GM19238 (cell line): ENCODE measurements at regions not wholly inside any gene's neighbourhood (a gene's known extent, or its start where the extent isn't known, plus 50 kb on each side); places are given as distances from the start of the nearest gene placed in this dataset.
"Not testable (repeated sequence)": the region's sequence is repeated elsewhere in the genome, so short reads cannot be mapped to it uniquely, and the experiment has no call there.

Experiments
- DNase-seq: peaks from one replicate; pipeline ENCODE4 v3.0.0; 2011; ENCODE audit warnings: low spot score; ENCODE audit not compliant: insufficient read length

DNA sequence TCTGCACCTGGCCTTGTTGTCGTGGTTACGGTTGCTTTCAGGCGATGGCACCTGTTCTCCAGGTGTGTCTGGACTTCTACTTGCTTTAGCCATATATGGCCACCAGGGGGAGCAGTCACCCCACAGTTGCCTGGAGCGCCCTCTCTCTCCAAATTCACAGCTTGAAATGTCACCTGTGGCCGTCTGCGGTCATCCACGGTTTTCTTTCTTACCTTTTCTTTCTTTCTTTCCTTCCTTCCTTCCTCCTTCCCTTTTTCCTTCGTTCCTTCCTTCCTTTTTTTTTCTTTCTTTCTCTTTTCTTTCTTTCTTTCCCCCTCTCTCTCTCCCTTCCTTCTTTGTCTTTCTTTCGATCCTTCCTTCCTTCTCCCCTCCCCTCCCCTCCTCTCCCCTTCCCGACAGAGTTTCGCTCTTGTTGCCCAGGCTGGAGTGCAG is 150.5 kb upstream of the VKORC1L1 start:
- DNase-seq, result peak; percentile 32

DNA sequence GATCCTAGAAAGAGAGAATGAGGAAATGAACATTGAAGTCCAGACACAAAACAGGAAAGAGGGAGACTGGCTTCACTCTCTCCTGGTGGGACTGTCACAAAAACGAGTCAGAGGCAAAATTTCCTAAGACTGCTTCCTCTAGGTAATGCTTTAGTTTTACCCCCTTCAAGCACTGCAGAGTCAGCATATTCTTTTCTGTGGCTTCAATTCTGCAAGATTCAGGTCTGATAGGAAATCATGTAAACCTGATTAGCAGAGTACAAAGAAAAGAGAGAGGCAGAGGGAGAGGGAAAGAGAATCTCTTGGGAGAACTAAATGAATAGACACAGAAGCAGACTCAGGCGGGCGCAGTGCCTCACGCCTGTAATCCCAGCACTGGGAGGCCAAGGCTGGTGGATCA is 145.7 kb upstream of the VKORC1L1 start:
- not testable (repeated sequence) for DNase-seq

DNA sequence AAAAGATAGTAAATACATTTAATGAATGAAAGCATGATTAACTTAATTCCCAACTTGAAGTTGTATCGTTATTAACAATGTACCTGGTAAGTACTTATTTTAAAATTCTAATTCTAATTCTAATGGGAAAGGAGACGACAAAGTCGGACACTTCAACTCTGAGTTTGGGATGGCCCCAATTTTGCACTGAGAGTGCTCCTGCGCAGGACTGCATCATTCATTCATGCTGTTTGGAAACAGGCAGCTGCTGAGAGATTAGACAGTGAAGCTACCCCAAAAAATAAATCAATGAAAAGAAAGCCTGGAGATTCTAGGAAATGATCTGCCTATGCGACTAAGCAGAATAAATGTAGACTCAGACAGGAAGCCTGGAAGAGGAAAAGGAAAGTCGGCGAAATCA is 141.7 kb upstream of the VKORC1L1 start:
- DNase-seq, result no peak

DNA sequence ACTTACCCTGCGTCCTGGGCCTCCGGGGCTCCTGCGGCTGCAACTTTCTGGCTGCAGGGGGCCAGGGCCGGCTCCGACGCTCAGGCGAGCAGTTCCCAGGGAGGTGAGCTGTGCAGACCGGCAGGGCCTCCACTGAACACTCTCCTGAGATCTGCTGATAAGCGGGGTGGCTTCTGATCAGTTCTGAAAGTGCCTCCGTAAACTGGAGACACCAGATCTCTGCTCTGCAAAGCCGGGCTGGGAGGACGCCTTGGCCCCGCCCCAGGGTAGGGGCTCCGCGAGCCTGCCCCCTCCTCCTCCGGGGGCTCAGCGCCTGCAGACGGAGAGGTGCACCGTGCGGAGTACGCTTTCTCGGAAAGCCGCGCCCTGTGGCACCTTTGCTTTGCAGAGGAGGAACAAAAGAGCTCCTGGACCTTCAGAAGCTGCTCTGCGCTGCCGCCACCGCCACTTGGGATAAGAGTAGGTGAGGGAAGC is 141.3 kb upstream of the VKORC1L1 start:
- no peak for DNase-seq

DNA sequence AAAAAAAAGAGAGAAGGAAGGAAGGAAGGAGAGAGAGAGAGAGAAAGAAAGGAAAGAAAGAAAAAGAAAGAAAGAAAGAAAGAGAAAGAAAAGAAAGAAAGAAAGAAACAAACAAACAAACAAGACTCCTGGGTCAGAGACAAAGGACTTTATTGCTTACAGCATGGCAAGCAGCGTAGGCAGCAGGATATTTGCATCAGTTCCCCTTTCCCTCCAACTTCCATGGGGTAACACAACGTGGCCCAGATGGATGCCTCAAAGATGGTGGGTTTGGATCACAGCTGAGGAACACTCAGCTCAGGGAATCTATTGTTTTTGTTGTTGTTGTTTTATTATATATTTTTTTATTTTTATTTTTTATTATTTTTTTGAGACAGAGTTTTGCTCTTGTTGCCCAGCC is 128.5 kb upstream of the VKORC1L1 start:
- DNase-seq, result no peak

DNA sequence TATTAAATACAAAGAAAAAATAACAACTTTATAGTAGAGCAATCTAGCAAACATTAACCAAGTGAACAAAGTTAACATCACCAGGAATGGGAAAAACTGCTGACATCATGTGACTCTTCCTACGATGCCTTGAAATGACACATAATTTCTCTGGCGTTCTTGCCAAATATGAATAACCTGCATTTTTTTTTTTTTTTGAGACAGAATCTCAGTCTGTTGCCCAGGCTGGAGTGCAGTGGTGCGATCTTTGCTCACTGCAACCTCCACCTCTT is 126.5 kb upstream of the VKORC1L1 start:
- no peak for DNase-seq

DNA sequence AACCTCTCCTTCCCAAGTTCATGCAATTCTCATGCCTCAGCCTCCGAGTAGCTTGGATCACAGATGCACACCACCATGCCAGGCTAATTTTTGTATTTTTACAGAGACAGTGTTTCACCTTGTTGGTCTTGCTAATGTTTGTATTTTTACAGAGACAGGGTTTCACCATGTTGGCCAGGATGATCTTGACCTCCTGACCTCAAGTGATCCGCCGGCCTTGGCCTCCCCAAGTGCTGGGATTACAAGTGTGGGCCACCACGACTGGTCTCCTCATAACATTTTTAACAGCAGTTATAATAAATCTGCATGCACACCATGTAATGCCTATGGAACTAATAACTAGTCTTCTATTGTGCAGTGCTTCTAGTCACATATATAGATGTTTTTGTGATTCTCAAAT is 123.8 kb upstream of the VKORC1L1 start:
- DNase-seq, result no peak

DNA sequence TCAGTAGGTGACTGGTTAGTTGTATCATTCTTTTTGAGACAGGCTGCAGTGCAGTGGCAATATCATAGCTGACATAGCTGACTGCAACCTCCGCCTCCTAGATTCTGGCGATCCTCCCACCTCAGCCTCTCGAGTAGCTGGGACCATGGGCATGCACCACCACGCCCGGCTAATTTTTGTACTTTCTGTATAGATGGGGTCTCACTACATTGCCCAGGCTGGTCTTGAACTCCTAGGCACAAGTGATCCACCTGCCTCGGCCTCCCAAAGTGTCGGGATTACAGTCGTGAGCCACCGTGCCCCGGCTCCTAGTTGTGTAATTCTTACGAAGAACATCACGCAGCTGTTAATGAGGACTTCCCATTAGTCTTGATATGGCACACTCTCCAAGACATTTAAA is 123.4 kb upstream of the VKORC1L1 start:
- no peak for DNase-seq

DNA sequence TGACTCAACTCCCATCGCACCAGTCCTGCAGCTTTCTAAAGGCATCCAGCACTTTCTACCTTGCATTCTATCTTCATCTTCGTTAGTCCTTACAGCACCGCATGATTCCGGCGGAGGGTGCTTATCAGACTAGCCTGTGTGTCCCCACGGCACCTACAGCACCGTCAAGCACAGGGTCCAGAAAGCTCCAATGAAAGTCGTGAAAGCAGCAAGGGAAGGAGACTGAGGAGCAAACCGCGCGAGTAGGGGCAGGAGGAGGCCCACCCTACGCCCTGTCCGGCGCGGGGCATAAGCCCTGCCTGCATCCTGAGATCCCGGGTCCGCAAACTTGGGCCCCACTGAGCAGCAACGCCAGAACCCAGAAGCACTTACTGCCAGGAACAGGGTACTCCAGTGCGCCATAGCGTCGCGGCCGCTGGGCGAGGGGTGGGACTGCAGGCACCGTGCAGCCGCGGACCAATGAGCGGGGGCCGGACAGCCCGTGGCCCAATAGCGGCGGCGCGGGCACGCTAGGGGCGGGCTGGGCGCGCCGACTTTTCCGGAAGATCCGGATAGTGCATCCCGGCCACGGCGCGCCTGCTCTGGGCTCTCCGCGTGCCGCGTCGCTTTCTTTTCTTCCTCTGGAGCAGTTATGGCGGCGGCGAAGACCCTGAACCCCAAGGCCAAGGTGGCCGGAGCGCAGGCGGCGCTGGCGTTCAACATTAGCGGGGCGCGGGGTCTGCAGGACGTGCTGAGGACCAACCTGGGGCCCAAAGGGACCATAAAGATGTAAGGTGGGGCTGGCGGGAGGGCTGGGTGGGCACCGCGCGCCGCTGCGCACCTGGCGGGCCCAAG is 122.1 kb upstream of the VKORC1L1 start:
- peak; percentile 93 for DNase-seq

DNA sequence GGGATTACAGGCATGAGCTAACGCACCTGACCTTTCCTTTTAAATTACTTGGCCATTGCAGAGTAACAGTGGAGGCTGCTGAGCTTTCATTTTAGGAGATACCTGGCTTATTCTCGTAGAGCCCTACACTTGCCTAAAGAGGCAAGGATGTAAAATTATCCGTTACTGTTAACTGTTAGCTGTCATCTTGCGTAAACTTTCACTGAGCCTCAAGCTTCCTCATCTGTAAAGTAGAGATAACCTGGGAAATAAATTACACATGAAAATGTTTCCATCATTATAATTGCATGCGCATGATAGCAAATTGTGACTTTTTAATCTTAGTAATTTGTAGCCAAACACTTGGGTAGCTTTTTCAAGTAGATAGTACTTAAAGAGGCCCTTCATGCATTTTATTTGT is 118.8 kb upstream of the VKORC1L1 start:
- DNase-seq, result not testable (repeated sequence)

DNA sequence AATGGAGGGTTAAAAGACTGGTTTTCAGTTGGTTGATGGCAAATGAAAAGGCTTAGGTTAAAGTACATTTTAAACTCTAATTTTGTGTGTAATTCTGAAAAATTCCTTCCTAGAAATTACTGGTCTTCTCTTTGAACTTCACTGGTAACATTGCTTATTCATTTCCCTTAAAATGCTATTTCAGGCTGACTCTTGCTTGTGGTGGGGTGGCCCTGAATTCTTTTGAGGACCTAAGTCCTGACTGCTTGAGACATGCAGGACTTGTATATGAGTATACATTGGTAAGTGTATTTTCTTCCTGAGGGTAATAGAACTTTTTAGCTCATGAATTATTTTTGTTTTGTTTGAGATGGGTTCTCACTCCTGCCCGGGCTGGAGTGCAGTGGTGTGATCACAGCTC is 113.9 kb upstream of the VKORC1L1 start:
- not testable (repeated sequence) for DNase-seq

DNA sequence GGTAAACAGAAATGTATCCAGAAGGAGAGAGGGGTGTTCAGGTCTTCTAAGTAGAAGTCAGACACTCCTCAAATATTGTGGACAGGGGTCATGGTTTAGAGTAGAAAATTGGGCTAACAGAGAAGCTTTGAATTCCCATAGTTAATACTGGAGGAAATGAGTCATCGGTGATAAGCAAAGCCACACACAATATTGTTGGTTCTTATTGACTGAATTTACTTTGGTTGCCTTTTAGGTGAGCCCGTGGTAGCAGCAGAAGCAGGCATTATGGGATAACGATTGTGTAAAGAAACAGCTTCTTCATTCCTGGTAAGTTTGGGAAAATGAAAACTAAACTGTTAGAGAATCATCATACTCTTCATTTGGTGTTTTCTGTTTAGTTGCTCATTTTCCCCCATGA is 110.2 kb upstream of the VKORC1L1 start:
- not testable (repeated sequence) for DNase-seq

DNA sequence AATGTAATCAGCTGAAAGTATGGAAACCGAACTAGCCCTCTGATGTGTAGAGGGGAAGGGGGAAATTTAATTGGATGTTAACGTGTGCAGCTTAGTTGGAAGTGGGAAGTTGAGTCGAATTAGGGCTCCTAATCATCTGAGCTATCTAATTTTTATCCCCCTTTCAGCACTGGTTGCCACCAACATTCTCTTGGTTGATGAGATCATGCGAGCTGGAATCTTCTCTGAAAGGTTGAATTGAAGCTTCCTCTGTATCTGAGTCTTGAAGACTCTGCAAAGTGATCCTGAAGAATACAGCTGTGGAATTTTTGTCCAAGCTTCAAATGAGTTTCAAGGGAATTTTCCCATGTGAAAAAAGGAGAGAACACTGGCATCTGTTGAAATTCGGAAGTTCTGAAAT is 109.8 kb upstream of the VKORC1L1 start:
- not testable (repeated sequence) for DNase-seq

DNA sequence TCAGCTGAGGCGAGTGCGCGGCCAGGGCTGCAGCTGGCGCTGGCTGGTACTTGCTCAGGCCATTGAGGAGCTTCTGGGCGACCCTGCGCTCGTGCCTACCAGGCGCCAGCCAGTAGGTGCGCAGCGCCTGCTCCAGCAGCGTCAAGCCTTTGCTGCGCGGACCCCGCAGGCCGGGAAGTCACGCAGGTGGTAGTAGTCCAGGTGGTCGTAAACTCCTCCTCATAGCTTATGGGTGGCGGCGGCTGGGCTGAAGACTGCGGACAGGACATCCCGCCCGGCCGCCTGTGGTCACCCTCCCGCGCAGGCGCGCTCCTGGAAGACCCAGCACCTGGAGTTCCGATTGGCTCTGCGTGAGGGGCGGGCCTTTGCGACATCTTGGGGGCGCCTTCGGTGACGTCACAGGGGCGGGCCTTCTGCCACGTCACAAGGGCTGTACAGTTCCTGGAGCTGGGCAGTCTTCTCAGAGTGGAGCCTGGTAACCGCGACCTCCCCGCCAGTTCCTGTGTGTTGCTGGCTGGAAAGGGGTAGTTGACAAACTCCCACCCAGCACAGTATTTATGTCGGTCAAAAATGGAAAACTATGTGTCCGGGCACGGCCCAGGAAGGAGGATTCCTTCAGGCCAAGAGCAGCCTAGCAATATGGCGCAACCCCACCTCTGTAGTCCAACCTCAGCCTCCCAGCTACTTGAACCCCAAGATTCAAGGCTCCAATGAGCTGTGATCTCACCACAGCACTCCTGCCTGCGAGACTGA is 102.2 kb upstream of the VKORC1L1 start:
- DNase-seq, result peak; percentile 77

DNA sequence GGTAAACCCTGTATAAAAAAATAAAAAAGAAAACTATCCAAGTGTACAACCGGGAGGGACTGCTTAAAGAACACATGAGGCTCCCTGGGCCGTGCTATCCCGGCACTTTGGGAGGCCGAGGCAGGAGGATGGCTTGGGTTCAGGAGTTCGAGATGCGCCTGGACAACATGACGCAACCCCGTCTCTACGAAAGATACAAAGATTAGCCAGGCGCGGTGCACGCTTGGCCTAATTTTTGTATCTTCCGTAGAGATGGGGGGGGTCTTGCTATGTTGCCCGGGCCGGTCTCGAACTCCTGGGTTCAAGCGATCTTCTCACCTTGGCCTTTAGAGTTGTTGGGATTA is 101.7 kb upstream of the VKORC1L1 start:
- DNase-seq, result not testable (repeated sequence)

DNA sequence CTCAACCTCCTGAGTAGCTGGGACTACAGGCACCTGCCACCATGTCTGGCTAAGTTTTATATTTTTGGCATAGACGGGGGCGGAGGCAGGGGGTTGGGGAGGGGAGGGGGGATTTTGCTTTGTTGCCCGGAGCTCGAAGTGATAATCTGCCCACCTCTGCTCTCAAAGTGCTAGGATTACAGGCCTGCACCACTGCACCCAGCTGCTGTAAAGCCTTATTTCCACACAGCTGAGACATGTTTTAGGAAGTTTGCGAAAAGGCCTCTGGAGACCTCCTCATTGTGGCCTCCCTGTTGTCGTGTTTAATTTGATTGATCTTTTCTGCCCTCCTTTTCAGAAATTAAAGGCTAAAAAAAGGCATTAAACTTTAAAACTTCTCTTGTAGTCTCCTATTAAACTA is 96.2 kb upstream of the VKORC1L1 start:
- not testable (repeated sequence) for DNase-seq

DNA sequence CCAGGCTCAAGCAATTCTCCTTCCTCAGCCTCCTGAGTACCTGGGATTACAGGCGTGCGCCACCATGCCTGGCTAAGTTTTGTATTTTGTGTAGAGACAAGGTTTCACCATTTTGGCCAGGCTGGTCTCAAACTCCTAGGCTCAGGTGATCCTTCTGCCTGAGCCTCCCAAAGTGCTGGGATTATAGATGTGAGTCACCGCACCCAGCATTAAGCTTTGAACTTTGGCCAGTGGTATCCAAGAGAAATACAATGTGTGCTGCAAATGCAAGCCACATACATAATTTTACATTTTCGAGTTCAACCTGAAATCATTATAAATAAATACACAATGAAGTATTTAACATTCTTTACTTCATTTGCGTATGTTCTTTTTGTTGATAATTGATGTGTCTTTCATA is 82.9 kb upstream of the VKORC1L1 start:
- not testable (repeated sequence) for DNase-seq

DNA sequence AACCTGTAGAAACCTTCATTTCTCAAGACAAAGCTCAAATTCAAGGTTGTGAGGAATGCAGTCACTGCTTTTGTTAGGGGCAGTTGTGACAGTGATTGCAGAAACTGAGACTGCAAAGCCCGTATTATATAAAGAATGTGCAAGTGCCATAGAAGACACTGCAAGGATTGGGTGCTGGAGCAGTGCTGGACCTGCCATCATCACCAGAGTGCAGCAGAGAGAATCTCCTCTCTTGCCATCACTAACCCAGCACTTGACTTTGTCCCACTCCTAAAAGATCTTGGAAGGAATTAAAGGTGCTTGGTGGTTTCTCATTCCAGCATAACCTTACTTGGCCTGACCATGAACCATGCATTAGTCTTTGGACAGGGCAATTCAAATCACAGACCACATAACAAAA is 81.1 kb upstream of the VKORC1L1 start:
- DNase-seq, result not testable (repeated sequence)

DNA sequence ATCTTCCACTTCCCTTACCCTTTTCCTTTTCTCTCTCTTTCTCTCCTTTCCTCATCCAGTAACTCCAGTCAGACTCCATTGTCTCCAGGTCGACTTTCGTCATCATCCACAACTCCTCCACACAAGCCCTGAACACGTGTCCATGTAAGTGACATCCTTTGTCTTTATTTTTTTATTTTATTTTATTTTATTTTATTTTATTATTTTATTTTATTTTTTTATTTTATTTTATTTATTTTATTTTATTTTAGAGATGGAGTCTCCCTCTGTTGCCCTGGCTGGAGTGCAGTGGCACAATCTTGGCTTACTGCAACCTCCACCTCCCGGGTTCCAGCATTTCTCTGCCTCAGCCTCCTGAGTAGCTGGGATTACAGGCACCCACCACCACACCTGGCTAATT is 80.1 kb upstream of the VKORC1L1 start:
- DNase-seq, result not testable (repeated sequence)

DNA sequence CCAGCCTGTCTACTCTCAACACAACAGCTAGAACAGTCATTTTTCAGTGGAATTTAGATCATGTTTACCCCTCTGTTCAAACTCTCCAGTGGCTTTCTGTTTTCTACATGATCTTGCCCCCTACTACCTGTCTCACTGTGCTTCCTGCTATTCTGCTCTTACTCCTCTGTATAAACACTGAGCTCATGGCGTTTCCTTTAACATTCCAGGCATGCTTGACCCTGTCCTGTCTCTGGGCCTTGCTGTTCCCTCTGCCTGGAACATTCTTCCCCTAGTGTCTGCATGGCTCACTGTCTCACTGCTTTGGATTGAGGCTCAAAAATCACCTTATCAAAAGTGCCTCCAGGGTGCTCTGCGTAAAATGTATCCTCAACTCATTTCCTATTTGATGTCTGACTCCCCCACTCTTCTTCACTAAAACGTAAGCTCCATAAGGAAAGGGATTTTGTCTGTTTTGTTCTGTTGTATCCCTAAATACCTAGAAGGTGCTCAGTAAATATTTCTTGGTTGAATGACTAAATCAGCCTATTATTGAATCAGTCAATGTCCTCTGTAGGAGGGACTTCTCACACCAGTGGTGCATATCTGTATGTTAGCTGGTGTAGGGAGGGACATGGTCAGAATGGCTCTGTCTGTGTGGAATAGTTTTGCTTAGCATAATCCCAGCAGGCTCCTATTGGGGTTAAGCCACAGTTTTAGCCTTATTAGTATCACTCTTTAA is 78.0 kb upstream of the VKORC1L1 start:
- not testable (repeated sequence) for DNase-seq

DNA sequence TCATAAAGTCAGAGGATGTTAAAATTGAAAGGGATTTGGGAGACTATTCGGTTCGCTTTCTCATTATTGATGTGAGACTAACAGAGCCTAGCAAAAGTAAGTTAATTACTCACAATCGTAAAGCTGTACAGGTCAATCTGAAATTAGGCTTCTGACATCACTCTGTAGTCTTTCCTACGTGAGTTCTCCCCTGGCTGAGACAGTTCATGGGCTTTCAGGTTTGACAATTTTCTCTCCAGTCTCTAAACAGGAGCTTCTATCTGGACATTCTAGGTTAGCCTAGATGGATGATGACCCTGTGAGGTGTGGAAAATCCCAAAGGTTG is 77.5 kb upstream of the VKORC1L1 start:
- DNase-seq, result not testable (repeated sequence)

DNA sequence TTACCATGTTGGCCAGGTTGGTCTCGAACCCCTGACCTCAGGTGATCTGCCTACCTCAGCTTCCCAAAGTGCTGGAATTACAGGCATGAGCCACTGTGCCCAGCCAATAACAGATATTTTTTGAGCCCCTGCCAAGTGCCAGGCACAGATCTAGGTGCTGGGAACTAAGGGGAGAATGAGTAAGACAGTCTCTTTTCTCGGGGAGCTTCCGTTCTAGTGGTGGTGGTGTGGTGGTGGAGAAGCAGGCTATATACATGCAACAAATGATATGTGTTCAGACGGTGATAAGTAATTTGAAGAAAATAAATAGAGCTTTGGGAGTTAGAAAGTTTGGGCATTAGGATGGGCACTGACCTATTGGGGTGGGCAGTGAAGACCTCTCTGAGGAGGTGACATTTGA is 76.7 kb upstream of the VKORC1L1 start:
- no peak for DNase-seq
